Sigmoid colon (tissue), 4 donors: ENCODE measurements at regions not wholly inside any gene's neighbourhood (a gene's known extent, or its start where the extent isn't known, plus 50 kb on each side); places are given as distances from the start of the nearest gene placed in this dataset.

Source experiments
- EP300 ChIP-seq, 4 donors: sonication (generic); formaldehyde crosslinking; IDR thresholded peaks; one replicate each; pipeline ENCODE4 v1.6.1; 2017; ENCODE audit warnings: antibody characterized with exemption in 4 of 4
- POLR2A ChIP-seq, 2 donors: fragments of 450-650 bp; IDR thresholded peaks; one replicate each; pipeline ENCODE4 v1.6.1; 2016; ENCODE audit warnings: antibody characterized with exemption in 2 of 2, mild to moderate bottlenecking in 2 of 2, moderate library complexity in 2 of 2
- POLR2AphosphoS5 ChIP-seq, 4 donors: sonication (generic); formaldehyde crosslinking; IDR thresholded peaks; one replicate each; pipeline ENCODE4 v1.6.1; 2017; ENCODE audit warnings: antibody characterized with exemption in 4 of 4
- TF ChIP-seq, protein P1 (sequence below), 4 experiments: fragments of 450-650 bp in 3 of 4; fragments of 200-600 bp in 1 of 4; IDR thresholded peaks; one replicate each; pipeline ENCODE4 v1.5.1; 2016 to 2019; ENCODE audit warnings: antibody characterized with exemption in 4 of 4, mild to moderate bottlenecking in 3 of 4, moderate library complexity in 2 of 4

DNA sequence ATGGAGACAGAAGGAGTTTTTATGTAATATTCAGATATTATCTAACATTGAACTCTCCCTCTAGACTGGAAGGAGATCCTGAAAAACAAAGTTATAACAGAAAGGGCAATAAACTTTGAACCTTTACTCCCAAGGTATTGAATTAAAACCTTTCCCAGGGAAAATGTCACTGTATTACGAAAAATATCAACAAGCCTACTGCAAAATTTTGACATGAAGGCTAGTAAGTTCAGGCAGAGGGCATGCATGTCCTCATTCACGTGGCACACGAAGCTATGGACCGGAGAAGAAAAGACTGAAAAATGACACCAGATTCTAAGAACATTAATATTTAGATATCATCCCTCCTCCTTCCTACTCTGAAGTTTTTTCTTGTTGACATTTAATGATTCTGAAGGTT is 638.8 kb downstream of the LRRC70 start:
- no peak for TF ChIP-seq POLR2AphosphoS5 (IDR thresholded peaks at IDR 0.05)
- TF ChIP-seq, protein P1, sequence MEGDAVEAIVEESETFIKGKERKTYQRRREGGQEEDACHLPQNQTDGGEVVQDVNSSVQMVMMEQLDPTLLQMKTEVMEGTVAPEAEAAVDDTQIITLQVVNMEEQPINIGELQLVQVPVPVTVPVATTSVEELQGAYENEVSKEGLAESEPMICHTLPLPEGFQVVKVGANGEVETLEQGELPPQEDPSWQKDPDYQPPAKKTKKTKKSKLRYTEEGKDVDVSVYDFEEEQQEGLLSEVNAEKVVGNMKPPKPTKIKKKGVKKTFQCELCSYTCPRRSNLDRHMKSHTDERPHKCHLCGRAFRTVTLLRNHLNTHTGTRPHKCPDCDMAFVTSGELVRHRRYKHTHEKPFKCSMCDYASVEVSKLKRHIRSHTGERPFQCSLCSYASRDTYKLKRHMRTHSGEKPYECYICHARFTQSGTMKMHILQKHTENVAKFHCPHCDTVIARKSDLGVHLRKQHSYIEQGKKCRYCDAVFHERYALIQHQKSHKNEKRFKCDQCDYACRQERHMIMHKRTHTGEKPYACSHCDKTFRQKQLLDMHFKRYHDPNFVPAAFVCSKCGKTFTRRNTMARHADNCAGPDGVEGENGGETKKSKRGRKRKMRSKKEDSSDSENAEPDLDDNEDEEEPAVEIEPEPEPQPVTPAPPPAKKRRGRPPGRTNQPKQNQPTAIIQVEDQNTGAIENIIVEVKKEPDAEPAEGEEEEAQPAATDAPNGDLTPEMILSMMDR (IDR thresholded peaks at IDR 0.05): no peak
- TF ChIP-seq EP300 (IDR thresholded peaks at IDR 0.05): no peak
- TF ChIP-seq POLR2A (IDR thresholded peaks at IDR 0.05): no peak
